ENCODE measurements at regions not wholly inside any gene's neighbourhood (a gene's known extent, or its start where the extent isn't known, plus 50 kb on each side); places are given as distances from the start of the nearest gene placed in this dataset.

GRCh38 chr5:153429761-153430380, 60.6 kb upstream of the GRIA1 start:
- DNase-seq (ENCODE audit: extremely low read depth, low read depth, low spot score), result no peak

DNA sequence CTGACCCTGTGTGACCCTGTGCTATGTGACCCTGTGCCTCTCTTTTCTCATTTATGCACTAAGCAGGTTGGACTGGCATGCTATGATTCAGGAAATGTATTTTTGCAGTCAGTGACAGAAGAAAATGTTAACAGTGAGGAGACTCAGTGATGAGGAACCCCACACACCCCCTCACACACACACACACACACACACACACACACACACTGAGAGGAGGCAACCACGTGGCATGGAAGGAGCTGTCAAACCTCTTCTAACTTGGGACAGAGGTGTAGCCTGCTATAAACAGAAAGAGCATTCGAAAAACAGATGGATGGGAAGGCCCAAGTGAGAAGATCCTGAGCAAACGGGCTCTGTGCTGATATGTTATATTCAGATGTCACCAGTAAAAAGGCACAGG, 57.9 kb upstream of the GRIA1 start:
- no peak for DNase-seq (ENCODE audit: extremely low read depth, low read depth, low spot score)

DNA sequence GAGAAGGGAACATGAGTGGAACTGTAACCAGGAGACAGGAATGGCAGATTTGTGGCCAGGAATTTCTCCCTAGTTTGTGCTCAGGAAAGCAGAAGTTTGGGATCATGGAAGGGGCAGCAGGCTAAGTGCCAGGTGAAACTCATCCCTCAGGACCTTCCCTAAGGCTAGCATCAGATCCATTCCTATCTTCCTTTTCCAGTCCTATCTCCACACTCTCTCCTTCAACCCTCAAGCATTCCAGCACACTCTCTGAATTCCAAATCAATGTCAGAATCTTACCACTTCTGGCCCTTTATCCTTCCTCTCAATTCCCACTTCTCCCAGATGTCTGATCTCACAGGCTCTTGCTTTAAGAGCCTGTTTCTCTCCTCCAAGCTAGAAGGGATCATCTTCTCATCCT, 53.2 kb upstream of the GRIA1 start:
- no peak for DNase-seq (ENCODE audit: extremely low read depth, low read depth, low spot score)

DNA sequence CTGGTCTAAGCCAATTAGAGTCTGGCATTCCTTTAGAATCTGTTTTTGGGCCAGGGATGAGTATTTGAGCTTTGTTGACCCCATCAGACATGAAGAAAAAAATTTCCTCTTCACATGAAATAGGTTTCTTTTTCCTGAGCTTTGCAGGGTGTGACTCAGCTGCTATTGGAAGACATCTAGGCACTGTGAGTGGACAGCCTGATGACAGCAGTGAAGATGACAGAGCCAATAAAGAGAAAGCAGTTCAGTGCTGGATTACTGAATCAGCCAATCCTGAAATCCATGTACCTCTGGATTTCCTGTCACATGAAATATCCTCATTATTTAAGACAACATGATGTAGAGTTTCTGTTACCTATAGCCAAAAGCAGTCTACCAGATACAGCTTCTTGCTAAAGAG, 51.3 kb upstream of the GRIA1 start:
- no peak for DNase-seq (ENCODE audit: extremely low read depth, low read depth, low spot score)
